IPS DF 19.7 (cell line): ENCODE measurements at regions not wholly inside any gene's neighbourhood (a gene's known extent, or its start where the extent isn't known, plus 50 kb on each side); places are given as distances from the start of the nearest gene placed in this dataset.
"Not testable (repeated sequence)": the region's sequence is repeated elsewhere in the genome, so short reads cannot be mapped to it uniquely, and the experiment has no call there.

Experiments used
- DNase-seq: peaks from one replicate; pipeline ENCODE4 v3.0.0-alpha.2; 2013; ENCODE audit warnings: low read depth, low spot score

GRCh38 chr12:90611048-90611447 is 343.9 kb downstream of the CCER1 start:
- DNase-seq, result no peak

GRCh38 chr12:90593596-90594295 is 361.2 kb downstream of the CCER1 start:
- DNase-seq, result no peak

- no peak for DNase-seq
Measured at GRCh38 chr12:90589956-90590355, 365.0 kb downstream of the CCER1 start.

GRCh38 chr12:90585640-90586304 is 369.2 kb downstream of the CCER1 start:
- no peak for DNase-seq

- DNase-seq, result no peak
Measured at GRCh38 chr12:90576707-90577106, 378.3 kb downstream of the CCER1 start.

- DNase-seq, result no peak
Measured at GRCh38 chr12:90575995-90576394, 379.0 kb downstream of the CCER1 start.

GRCh38 chr12:90574676-90575075 is 380.3 kb downstream of the CCER1 start:
- DNase-seq, result no peak

- DNase-seq, result no peak
Measured at GRCh38 chr12:90572778-90573177, 382.2 kb downstream of the CCER1 start.

- no peak for DNase-seq
Measured at GRCh38 chr12:90569685-90570084, 385.3 kb downstream of the CCER1 start.

GRCh38 chr12:90562671-90563070 is 392.3 kb downstream of the CCER1 start:
- no peak for DNase-seq

- DNase-seq, result no peak
Measured at GRCh38 chr12:90548595-90548994, 406.4 kb downstream of the CCER1 start.

- DNase-seq, result no peak
Measured at GRCh38 chr12:90546511-90546910, 408.5 kb downstream of the CCER1 start.

- no peak for DNase-seq
Measured at GRCh38 chr12:90543841-90544240, 411.1 kb downstream of the CCER1 start.

GRCh38 chr12:90543374-90543773 is 411.6 kb downstream of the CCER1 start:
- no peak for DNase-seq

GRCh38 chr12:90542852-90543251 is 412.1 kb downstream of the CCER1 start:
- not testable (repeated sequence) for DNase-seq

GRCh38 chr12:90533828-90534227 is 421.1 kb downstream of the CCER1 start:
- not testable (repeated sequence) for DNase-seq

- DNase-seq, result no peak
Measured at GRCh38 chr12:90520002-90520734, 434.8 kb downstream of the CCER1 start.

GRCh38 chr12:90519285-90519684 is 435.7 kb downstream of the CCER1 start:
- no peak for DNase-seq

GRCh38 chr12:90515199-90516175 is 439.5 kb downstream of the CCER1 start:
- DNase-seq, result no peak

- no peak for DNase-seq
Measured at GRCh38 chr12:90514325-90514724, 440.7 kb downstream of the CCER1 start.

GRCh38 chr12:90512518-90512917 is 442.5 kb downstream of the CCER1 start:
- peak; percentile 35 for DNase-seq
